Upper lobe of right lung (tissue), 1 donor: ENCODE measurements at regions not wholly inside any gene's neighbourhood (a gene's known extent, or its start where the extent isn't known, plus 50 kb on each side); places are given as distances from the start of the nearest gene placed in this dataset.

Source experiments
- ATAC-seq: fragments of 200-7000 bp; cut with Tn5 transposase; one replicate; pipeline ENCODE4 v1.9.1; 2020; ENCODE audit warnings: mild to moderate bottlenecking, moderate library complexity
- DNase-seq: peaks from one replicate; pipeline ENCODE4 v3.0.0-alpha.2; 2020
- H3K27ac ChIP-seq: fragments of 200-600 bp; one replicate; pipeline ENCODE4 v1.8.0; 2022
- H3K27me3 ChIP-seq: fragments of 200-600 bp; one replicate; pipeline ENCODE4 v1.8.0; 2022; ENCODE audit warnings: mild to moderate bottlenecking
- H3K36me3 ChIP-seq: fragments of 200-600 bp; one replicate; pipeline ENCODE4 v1.8.0; 2022
- H3K4me1 ChIP-seq: fragments of 200-600 bp; one replicate; pipeline ENCODE4 v1.8.0; 2022
- H3K4me3 ChIP-seq: fragments of 200-600 bp; one replicate; pipeline ENCODE4 v1.8.0; 2022; ENCODE audit warnings: mild to moderate bottlenecking
- H3K9me3 ChIP-seq: fragments of 200-600 bp; one replicate; pipeline ENCODE4 v1.8.0; 2022
- CTCF ChIP-seq: fragments of 200-600 bp; IDR thresholded peaks from one replicate; pipeline ENCODE4 v1.8.0; 2022; ENCODE audit warnings: antibody characterized with exemption
- intact Hi-C: fragments of 100-400 bp; cut with DNase I; formaldehyde crosslinking; loops from one replicate; pipeline ENCODE4 v1.11.0; 2022
- donor health status: DM: no; HTN: yes; CAD: no; lungs with severe emphysema.

GRCh38 chr4:100075486-100076270, 114.6 kb downstream of the DDIT4L start:
- DNase-seq: no peak
- intact Hi-C loops: no loop called here
- no peak overlapping the region for H3K27ac ChIP-seq

GRCh38 chr4:100075056-100075455, 115.2 kb downstream of the DDIT4L start:
- H3K27ac ChIP-seq: no peak overlapping the region
- no peak for TF ChIP-seq CTCF
- no peaks in the 10 kb centered on the region for H3K9me3 ChIP-seq
- intact Hi-C loops: no loop called here
- no peak overlapping the region for H3K4me3 ChIP-seq
- no peaks in the 10 kb centered on the region for H3K27me3 ChIP-seq
- H3K36me3 ChIP-seq: no peaks in the 10 kb centered on the region
- DNase-seq (no peak), ATAC-seq (no peak)
- no peaks in the 10 kb centered on the region for H3K4me1 ChIP-seq

More at GRCh38 chr4:100075486-100076270, 114.6 kb downstream of the DDIT4L start:
- H3K36me3 ChIP-seq: no peaks in the 10 kb centered on the region
- no peak for TF ChIP-seq CTCF
- H3K27me3 ChIP-seq: no peaks in the 10 kb centered on the region
- no peaks in the 10 kb centered on the region for H3K4me1 ChIP-seq
- no peak for ATAC-seq
- no peaks in the 10 kb centered on the region for H3K9me3 ChIP-seq
- no peak overlapping the region for H3K4me3 ChIP-seq

GRCh38 chr4:100071506-100071905, 118.8 kb downstream of the DDIT4L start:
- intact Hi-C loops: no loop called here
- Histone ChIP-seq H3K9me3 (no peaks in the 10 kb centered on the region), H3K27ac (no peak overlapping the region), H3K36me3 (no peaks in the 10 kb centered on the region), H3K4me3 (no peak overlapping the region), H3K27me3 (no peaks in the 10 kb centered on the region), H3K4me1 (no peaks in the 10 kb centered on the region)
- no peak for TF ChIP-seq CTCF
- ATAC-seq (no peak), DNase-seq (no peak)

- ATAC-seq (no peak), DNase-seq (no peak)
- TF ChIP-seq CTCF: no peak
- no peaks in the 10 kb centered on the region for H3K9me3 ChIP-seq
- intact Hi-C loops: no loop called here
- no peaks in the 10 kb centered on the region for H3K36me3 ChIP-seq
- H3K4me3 ChIP-seq: no peak overlapping the region
- no peaks in the 10 kb centered on the region for H3K27me3 ChIP-seq
- no peaks in the 10 kb centered on the region for H3K4me1 ChIP-seq
- no peak overlapping the region for H3K27ac ChIP-seq
Measured at GRCh38 chr4:100070868-100071267, 119.4 kb downstream of the DDIT4L start.

- no peak for ATAC-seq
- Histone ChIP-seq H3K27me3 (no peaks in the 10 kb centered on the region), H3K4me1 (no peaks in the 10 kb centered on the region), H3K36me3 (no peaks in the 10 kb centered on the region), H3K4me3 (no peak overlapping the region), H3K27ac (no peak overlapping the region), H3K9me3 (no peaks in the 10 kb centered on the region)
- no peak for TF ChIP-seq CTCF
- intact Hi-C loops: no loop called here
- no peak for DNase-seq
Measured at GRCh38 chr4:100069207-100069606, 119.1 kb upstream of the H2AZ1 start.
